GM12891 (cell line): ENCODE measurements at regions not wholly inside any gene's neighbourhood (a gene's known extent, or its start where the extent isn't known, plus 50 kb on each side); places are given as distances from the start of the nearest gene placed in this dataset.

Experiments used
- POLR2A ChIP-seq: IDR thresholded peaks from 2 replicates; pipeline ENCODE4 v1.6.1; 2011; ENCODE audit warnings: low read depth, low read length, control low read depth
- POLR2AphosphoS5 ChIP-seq: IDR thresholded peaks from 2 replicates; pipeline ENCODE4 v1.6.1; 2011; ENCODE audit warnings: low read depth, low read length, control low read depth
- POU2F2 ChIP-seq: IDR thresholded peaks from 2 replicates; pipeline ENCODE4 v1.6.1; 2011; ENCODE audit warnings: low read depth, mild to moderate bottlenecking, control low read depth, low read length, moderate library complexity
- SPI1 ChIP-seq: IDR thresholded peaks from 2 replicates; pipeline ENCODE4 v1.6.1; 2011; ENCODE audit warnings: low read depth, low read length, control low read depth
- TAF1 ChIP-seq: IDR thresholded peaks from 2 replicates; pipeline ENCODE4 v1.6.1; 2011; ENCODE audit warnings: low read depth, low read length, control low read depth

DNA sequence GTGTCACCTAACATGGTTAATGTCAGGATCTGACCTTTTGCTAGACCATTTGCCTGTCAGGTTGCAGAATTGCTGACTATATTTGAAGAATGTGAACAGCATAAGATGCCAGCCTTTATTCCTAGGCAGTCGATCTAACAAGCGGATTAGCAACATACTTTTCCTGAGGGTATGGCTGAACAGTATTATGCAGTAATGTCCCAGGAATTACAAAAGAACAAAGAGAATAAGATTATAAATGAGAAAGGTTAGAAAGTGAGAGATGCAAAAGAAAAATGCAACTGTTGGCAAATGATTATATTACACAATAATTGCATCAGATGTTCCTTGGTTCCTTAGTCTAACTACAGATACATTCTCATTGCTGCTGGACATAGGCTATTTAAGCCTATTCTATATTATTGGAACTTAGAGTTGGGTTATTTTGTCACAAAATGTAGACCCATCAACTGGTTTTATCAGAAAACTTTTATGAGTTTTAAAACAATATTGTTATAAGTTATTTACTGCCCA lies 647.1 kb upstream of the CRIM1 start:
- no peak for TF ChIP-seq POLR2AphosphoS5
- TF ChIP-seq TAF1, result no peak
- no peak for TF ChIP-seq POLR2A
- TF ChIP-seq SPI1, result no peak
- TF ChIP-seq POU2F2, result no peak
